HL-60 (cell line): ENCODE measurements at regions not wholly inside any gene's neighbourhood (a gene's known extent, or its start where the extent isn't known, plus 50 kb on each side); places are given as distances from the start of the nearest gene placed in this dataset.

Experiments used
- DNase-seq, 2 experiments: peaks; one replicate each; pipeline ENCODE4 v3.0.0-alpha.2; 2010 to 2020; ENCODE audit warnings: low read depth in 1 of 2, low spot score in 1 of 2
- H3K27ac ChIP-seq: fragments of 250-450 bp; sonication (Bioruptor Pico); replicated peaks from 2 replicates; pipeline ENCODE4 v1.5.1; 2020; ENCODE audit warnings: mild to moderate bottlenecking, moderate library complexity
- H3K27me3 ChIP-seq: fragments of 250-450 bp; sonication (Bioruptor Pico); 2 replicates; pipeline ENCODE4 v1.5.1; 2021; ENCODE audit warnings: mild to moderate bottlenecking, moderate library complexity; ENCODE audit not compliant: insufficient read depth, poor library complexity, severe bottlenecking
- H3K4me3 ChIP-seq: replicated peaks from 2 replicates; pipeline ENCODE4 v1.5.1; 2011; ENCODE audit warnings: mild to moderate bottlenecking, control low read depth, low read length; ENCODE audit not compliant: insufficient read depth
- CTCF ChIP-seq: IDR thresholded peaks from one replicate; pipeline ENCODE4 v1.5.1; 2011; ENCODE audit warnings: low read length, control low read depth, inconsistent platforms; ENCODE audit not compliant: insufficient read depth
- GABPA ChIP-seq: IDR thresholded peaks from 2 replicates; pipeline ENCODE4 v1.6.1; 2012; ENCODE audit warnings: low read depth
- POLR2AphosphoS5 ChIP-seq: IDR thresholded peaks from 2 replicates; pipeline ENCODE4 v1.6.1; 2012; ENCODE audit warnings: low read depth
- REST ChIP-seq: IDR thresholded peaks from 2 replicates; pipeline ENCODE4 v1.6.1; 2012; ENCODE audit warnings: low read depth; ENCODE audit not compliant: insufficient replicate concordance
- SPI1 ChIP-seq: IDR thresholded peaks from 2 replicates; pipeline ENCODE4 v1.6.1; 2012; ENCODE audit warnings: low read depth, mild to moderate bottlenecking, borderline replicate concordance

GRCh38 chr13:47081850-47082249 is 185.0 kb upstream of the HTR2A start:
- H3K27ac ChIP-seq: no peak overlapping the region
- no peak for DNase-seq
- H3K4me3 ChIP-seq: no peak overlapping the region
- H3K27me3 ChIP-seq: no peaks in the 10 kb centered on the region
- TF ChIP-seq POLR2AphosphoS5: no peak
- no peak for TF ChIP-seq REST
- no peak for TF ChIP-seq SPI1
- TF ChIP-seq CTCF: no peak
- no peak for TF ChIP-seq GABPA

- Histone ChIP-seq H3K27ac (no peak overlapping the region), H3K4me3 (no peak overlapping the region), H3K27me3 (no peaks in the 10 kb centered on the region)
- DNase-seq: no peak
- no peak for TF ChIP-seq POLR2AphosphoS5
- no peak for TF ChIP-seq REST
- TF ChIP-seq GABPA: no peak
- TF ChIP-seq SPI1: no peak
- TF ChIP-seq CTCF: no peak
Measured at GRCh38 chr13:47081246-47081645, 184.4 kb upstream of the HTR2A start.

- Histone ChIP-seq H3K27ac (no peak overlapping the region), H3K27me3 (no peaks in the 10 kb centered on the region), H3K4me3 (no peak overlapping the region)
- no peak for DNase-seq
- no peak for TF ChIP-seq REST
- no peak for TF ChIP-seq CTCF
- TF ChIP-seq SPI1: no peak
- TF ChIP-seq POLR2AphosphoS5: no peak
Measured at GRCh38 chr13:47080621-47081020, 183.8 kb upstream of the HTR2A start.
